MM.1S (cell line): ENCODE measurements at regions not wholly inside any gene's neighbourhood (a gene's known extent, or its start where the extent isn't known, plus 50 kb on each side); places are given as distances from the start of the nearest gene placed in this dataset.

Source experiments
- EZH2 ChIP-seq: fragments of 300-600 bp; sonication (generic); optimal IDR thresholded peaks from 2 replicates; pipeline ENCODE3; 2017; ENCODE audit warnings: low read depth, mild to moderate bottlenecking, antibody characterized with exemption, low read length, mixed read lengths
- TF ChIP-seq, protein P1 (sequence below): fragments of 300-600 bp; sonication (generic); IDR thresholded peaks from 2 replicates; pipeline ENCODE4 v1.5.1; 2016; ENCODE audit warnings: antibody characterized with exemption, low read length, mixed read lengths

DNA sequence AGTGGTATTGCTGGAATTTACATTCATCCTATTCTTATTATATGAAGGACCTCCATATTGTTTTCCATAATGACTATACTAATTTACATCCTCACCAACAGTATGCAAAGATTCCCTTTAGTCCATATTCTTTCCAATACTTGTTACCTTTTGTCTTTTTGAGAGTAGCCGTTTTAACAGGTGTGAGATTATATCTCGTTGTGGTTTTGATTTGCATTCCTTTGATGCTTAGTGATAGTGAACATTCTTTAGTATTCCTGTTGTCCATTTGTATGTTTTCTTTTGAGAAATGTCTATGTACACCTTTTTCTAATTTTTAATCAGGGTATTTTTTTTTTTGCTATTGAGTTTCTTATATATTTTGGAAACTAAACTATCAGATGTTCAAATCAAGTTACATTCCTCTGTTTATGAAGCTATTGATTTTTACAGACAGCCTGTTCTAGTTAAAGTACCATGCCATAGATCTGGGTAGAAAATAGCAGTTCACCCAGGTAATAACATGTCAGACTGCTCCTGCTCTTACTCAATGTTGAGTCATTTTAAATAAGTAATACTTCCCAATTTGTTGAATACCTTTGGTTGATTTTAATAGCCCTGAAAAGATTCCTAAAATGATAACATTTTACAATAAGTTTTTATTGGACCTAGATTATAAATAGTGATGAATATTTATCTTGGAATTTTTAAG lies 1108.7 kb downstream of the NCAM2 start:
- no peak for TF ChIP-seq EZH2
- TF ChIP-seq, protein P1, sequence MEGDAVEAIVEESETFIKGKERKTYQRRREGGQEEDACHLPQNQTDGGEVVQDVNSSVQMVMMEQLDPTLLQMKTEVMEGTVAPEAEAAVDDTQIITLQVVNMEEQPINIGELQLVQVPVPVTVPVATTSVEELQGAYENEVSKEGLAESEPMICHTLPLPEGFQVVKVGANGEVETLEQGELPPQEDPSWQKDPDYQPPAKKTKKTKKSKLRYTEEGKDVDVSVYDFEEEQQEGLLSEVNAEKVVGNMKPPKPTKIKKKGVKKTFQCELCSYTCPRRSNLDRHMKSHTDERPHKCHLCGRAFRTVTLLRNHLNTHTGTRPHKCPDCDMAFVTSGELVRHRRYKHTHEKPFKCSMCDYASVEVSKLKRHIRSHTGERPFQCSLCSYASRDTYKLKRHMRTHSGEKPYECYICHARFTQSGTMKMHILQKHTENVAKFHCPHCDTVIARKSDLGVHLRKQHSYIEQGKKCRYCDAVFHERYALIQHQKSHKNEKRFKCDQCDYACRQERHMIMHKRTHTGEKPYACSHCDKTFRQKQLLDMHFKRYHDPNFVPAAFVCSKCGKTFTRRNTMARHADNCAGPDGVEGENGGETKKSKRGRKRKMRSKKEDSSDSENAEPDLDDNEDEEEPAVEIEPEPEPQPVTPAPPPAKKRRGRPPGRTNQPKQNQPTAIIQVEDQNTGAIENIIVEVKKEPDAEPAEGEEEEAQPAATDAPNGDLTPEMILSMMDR = no peak
